ENCODE measurements at regions not wholly inside any gene's neighbourhood (a gene's known extent, or its start where the extent isn't known, plus 50 kb on each side); places are given as distances from the start of the nearest gene placed in this dataset.
"Not testable (repeated sequence)": the region's sequence is repeated elsewhere in the genome, so short reads cannot be mapped to it uniquely, and the experiment has no call there.

DNA sequence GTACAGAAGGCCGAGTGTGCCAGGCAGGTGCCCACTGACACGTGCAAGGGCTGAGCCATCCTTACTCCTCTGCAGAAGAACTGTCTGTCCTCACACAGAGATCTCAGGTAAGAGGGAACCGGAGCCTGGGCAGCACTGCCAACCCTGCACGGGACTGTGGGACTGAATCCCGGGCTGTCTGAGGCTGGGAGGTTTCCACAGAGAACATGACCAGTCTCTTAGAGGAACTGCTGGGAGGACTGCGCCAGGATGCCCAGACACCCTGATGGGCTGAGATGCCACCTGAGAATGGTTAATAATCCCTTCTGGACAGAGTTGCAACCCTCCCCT is 302.9 kb upstream of the SFSWAP start:
- Histone ChIP-seq H3K27ac (ENCODE audit: low read depth, low read length) (no peak overlapping the region), H3K36me3 (ENCODE audit: insufficient read depth, low read length) (no peaks in the 10 kb centered on the region), H3K9ac (ENCODE audit: low read length) (no peak overlapping the region), H3K9me3 (ENCODE audit: low read length) (no peaks in the 10 kb centered on the region), H3K4me1 (ENCODE audit: insufficient read depth, low read length) (no peaks in the 10 kb centered on the region), H3K4me3 (ENCODE audit: low read depth in 1 of 2, low read length in 2 of 2) (no peak overlapping the region), H3K27me3 (ENCODE audit: control insufficient read depth in 1 of 2, insufficient read depth in 2 of 2, low read length in 2 of 2) (peaks cover 0 to 4% of the 10 kb centered on the region in 2 donors)

DNA sequence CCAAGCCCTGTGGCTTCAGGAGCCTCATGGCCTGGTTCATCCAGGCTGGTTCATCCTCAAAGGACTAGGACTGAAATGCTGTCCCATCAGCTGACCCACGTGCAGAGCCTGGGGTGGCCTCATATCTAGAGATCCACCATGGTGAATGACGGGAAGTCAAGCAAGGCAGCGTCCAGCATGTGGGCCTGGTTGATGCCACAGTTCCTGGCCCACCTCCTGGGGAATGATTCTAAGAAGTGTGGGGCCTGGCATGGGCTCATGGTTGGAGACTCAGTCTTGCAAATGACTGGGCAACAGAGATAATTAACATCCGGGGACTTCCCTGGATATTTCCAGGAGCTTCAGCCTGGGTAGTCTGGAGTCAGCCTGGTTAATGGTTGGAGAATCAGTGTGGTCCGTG is 302.4 kb upstream of the SFSWAP start:
- Histone ChIP-seq H3K4me3 (ENCODE audit: low read depth in 1 of 2, low read length in 2 of 2) (no peak overlapping the region), H3K4me1 (ENCODE audit: insufficient read depth, low read length) (no peaks in the 10 kb centered on the region), H3K27me3 (ENCODE audit: control insufficient read depth in 1 of 2, insufficient read depth in 2 of 2, low read length in 2 of 2) (peaks cover 0 to 4% of the 10 kb centered on the region in 2 donors), H3K27ac (ENCODE audit: low read depth, low read length) (no peak overlapping the region), H3K9me3 (ENCODE audit: low read length) (no peaks in the 10 kb centered on the region), H3K36me3 (ENCODE audit: insufficient read depth, low read length) (no peaks in the 10 kb centered on the region), H3K9ac (ENCODE audit: low read length) (no peak overlapping the region)

DNA sequence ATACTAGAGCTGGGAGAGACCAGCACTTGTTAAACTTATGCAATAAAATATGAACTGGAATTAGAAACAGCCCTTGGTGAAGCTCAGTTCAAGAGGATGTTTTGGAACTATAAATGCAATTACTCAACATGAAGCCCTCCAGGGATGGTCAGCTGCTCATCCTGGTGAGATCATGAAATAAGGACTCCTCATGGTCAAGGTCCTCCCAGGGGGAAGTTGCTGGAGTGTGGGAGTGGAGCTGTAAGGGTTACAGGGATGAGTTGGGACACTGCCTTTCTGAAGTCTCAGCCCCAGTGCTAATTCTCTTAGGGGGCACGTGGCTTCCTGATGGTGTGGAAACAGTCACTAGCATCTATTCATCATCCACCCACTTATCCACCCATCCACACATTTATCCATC is 301.7 kb upstream of the SFSWAP start:
- H3K27me3 ChIP-seq (ENCODE audit: control insufficient read depth in 1 of 2, insufficient read depth in 2 of 2, low read length in 2 of 2), result peaks cover 0 to 4% of the 10 kb centered on the region in 2 donors

DNA sequence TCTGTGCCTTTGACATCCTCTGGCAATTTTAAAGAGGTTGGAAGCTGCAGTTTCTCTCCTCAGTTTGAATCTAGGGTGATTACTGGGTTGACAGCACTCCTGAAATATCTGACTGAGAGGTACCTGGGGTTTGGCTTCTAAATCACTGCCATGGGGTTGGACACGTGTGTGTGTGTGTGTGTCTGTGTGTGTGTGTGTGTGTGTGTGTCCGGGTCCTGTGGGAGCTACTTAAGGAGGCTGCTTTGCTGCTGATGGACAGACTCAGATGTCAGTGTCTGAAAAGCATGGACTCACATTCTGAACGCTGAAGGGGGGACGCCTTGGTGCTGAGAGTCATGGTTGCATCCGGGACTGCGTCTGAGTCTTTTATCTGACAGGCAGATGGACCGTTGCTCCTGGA is 299.1 kb upstream of the SFSWAP start:
- not testable (repeated sequence) for H3K9ac ChIP-seq (ENCODE audit: low read length); H3K27me3 ChIP-seq (ENCODE audit: control insufficient read depth in 1 of 2, insufficient read depth in 2 of 2, low read length in 2 of 2); H3K4me1 ChIP-seq (ENCODE audit: insufficient read depth, low read length); H3K27ac ChIP-seq (ENCODE audit: low read depth, low read length); H3K9me3 ChIP-seq (ENCODE audit: low read length); H3K4me3 ChIP-seq (ENCODE audit: low read depth in 1 of 2, low read length in 2 of 2); H3K36me3 ChIP-seq (ENCODE audit: insufficient read depth, low read length)

More for the DNA sequence above, 301.7 kb upstream of the SFSWAP start:
- no peaks in the 10 kb centered on the region for H3K36me3 ChIP-seq (ENCODE audit: insufficient read depth, low read length)
- H3K4me3 ChIP-seq (ENCODE audit: low read depth in 1 of 2, low read length in 2 of 2), result no peak overlapping the region
- H3K9me3 ChIP-seq (ENCODE audit: low read length), result no peaks in the 10 kb centered on the region
- no peak overlapping the region for H3K27ac ChIP-seq (ENCODE audit: low read depth, low read length)
- H3K4me1 ChIP-seq (ENCODE audit: insufficient read depth, low read length), result no peaks in the 10 kb centered on the region
- H3K9ac ChIP-seq (ENCODE audit: low read length), result no peak overlapping the region

DNA sequence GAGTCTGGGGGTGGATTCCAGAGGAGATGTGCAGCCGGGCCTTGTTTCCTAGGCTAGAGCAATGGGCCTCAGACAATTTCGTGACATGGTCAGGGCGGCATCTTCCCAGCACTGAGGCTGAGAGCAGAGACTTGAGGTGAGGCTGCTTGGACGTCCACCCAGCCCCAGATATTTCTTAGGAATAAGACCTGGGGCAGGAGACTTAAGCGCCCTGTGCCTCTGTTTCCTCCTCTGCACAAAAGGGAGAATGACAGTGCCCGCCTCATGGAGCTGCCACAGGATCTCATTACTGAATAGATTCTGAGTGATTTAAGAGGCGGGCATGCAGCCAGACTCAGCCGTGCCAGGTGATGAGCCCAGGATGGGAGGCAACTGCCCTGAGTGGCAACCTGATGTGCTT is 297.9 kb upstream of the SFSWAP start:
- H3K27me3 ChIP-seq (ENCODE audit: control insufficient read depth in 1 of 2, insufficient read depth in 2 of 2, low read length in 2 of 2), result peaks cover 0 to 1% of the 10 kb centered on the region in 2 donors
- no peak overlapping the region for H3K4me3 ChIP-seq (ENCODE audit: low read depth in 1 of 2, low read length in 2 of 2)
- no peaks in the 10 kb centered on the region for H3K36me3 ChIP-seq (ENCODE audit: insufficient read depth, low read length)
- H3K9me3 ChIP-seq (ENCODE audit: low read length), result no peaks in the 10 kb centered on the region
- no peak overlapping the region for H3K9ac ChIP-seq (ENCODE audit: low read length)
- H3K4me1 ChIP-seq (ENCODE audit: insufficient read depth, low read length), result no peaks in the 10 kb centered on the region
- H3K27ac ChIP-seq (ENCODE audit: low read depth, low read length), result no peak overlapping the region

DNA sequence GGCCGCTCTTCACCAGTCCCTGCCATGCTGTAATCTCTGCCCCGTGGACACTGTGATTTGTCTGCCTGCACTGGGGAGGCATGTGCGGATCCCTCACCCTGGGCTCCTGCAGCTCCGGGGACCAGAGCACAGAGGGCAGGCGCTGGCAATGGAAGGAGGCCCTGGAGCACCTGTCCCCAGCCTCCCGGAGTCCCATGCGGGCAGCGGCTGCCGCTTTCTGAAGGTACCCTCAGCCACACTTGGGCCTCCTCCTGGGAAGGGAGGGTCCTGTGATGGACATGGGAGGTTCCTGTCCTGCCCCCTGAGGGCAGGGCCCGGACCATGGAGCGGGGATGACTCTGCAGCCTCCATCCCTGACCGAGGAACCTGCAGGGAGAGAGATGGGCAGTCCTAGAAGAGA is 297.4 kb upstream of the SFSWAP start:
- no peaks in the 10 kb centered on the region for H3K9me3 ChIP-seq (ENCODE audit: low read length)
- no peak overlapping the region for H3K4me3 ChIP-seq (ENCODE audit: low read depth in 1 of 2, low read length in 2 of 2)
- no peak overlapping the region for H3K27ac ChIP-seq (ENCODE audit: low read depth, low read length)
- no peak overlapping the region for H3K9ac ChIP-seq (ENCODE audit: low read length)
- no peaks in the 10 kb centered on the region for H3K4me1 ChIP-seq (ENCODE audit: insufficient read depth, low read length)
- H3K36me3 ChIP-seq (ENCODE audit: insufficient read depth, low read length), result no peaks in the 10 kb centered on the region
- no peaks in the 10 kb centered on the region for H3K27me3 ChIP-seq (ENCODE audit: control insufficient read depth in 1 of 2, insufficient read depth in 2 of 2, low read length in 2 of 2)

DNA sequence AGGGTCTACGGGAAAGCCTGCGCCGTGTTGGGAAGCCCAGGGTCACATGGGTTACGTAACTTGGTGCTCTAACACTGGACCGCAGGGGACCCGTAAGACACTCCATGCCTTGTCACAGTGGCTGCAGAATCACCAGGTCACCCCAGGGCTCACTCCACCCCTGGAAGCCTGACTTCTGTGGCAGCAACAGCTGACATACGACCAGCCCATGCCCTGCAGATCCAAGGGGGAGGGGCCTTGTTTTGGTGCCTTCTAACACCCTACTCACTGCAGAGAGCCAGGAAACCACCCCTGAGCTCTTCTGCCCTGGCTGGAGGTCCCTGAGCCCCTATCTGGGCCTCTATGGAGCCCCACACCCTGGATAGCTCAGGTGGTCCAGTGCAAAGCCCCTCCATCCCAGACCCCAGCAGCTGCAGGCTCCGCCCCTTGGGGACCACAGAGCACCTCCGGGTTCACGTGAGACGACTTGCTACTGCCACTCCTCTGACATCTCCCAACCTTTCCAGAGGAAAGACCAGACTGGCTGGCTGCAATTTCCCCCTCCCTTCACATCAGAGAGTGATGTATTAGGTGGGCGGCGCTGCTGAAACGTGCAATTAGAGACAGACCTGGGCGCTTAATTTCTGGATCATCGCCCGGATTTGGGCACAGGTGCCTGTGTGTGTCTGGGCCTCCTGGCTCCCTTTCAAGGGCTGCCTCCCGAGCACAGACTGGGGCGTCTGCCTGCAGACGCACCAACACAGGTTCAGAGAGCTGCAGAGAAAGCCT is 296.6 kb upstream of the SFSWAP start:
- H3K36me3 ChIP-seq (ENCODE audit: insufficient read depth, low read length); H3K4me1 ChIP-seq (ENCODE audit: insufficient read depth, low read length); H3K9ac ChIP-seq (ENCODE audit: low read length); H3K27ac ChIP-seq (ENCODE audit: low read depth, low read length); H3K27me3 ChIP-seq (ENCODE audit: control insufficient read depth in 1 of 2, insufficient read depth in 2 of 2, low read length in 2 of 2); H3K4me3 ChIP-seq (ENCODE audit: low read depth in 1 of 2, low read length in 2 of 2); H3K9me3 ChIP-seq (ENCODE audit: low read length): not testable (repeated sequence)

DNA sequence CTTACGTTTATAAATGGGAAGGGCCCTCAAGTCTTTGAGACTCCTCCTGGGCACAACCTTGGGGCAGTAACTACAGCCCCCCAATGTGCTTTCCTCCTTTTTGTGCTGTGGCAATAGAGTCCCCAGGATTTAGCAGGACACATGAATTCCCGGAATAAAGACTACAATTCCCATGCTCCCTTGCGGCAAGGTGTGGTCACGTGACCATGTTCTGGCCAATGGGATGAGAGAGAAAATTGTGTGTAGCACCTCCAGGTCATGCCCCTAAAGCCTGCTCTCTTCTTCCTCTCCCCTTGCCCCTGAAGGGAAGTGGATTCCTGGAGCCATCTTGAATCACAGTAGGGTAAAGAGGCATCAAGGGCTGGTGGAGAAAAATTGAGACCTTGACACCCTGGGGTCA is 295.1 kb upstream of the SFSWAP start:
- Histone ChIP-seq H3K36me3 (ENCODE audit: insufficient read depth, low read length) (no peaks in the 10 kb centered on the region), H3K9me3 (ENCODE audit: low read length) (no peaks in the 10 kb centered on the region), H3K27ac (ENCODE audit: low read depth, low read length) (no peak overlapping the region), H3K4me3 (ENCODE audit: low read depth in 1 of 2, low read length in 2 of 2) (no peak overlapping the region), H3K27me3 (ENCODE audit: control insufficient read depth in 1 of 2, insufficient read depth in 2 of 2, low read length in 2 of 2) (no peaks in the 10 kb centered on the region), H3K9ac (ENCODE audit: low read length) (no peak overlapping the region), H3K4me1 (ENCODE audit: insufficient read depth, low read length) (no peaks in the 10 kb centered on the region)

DNA sequence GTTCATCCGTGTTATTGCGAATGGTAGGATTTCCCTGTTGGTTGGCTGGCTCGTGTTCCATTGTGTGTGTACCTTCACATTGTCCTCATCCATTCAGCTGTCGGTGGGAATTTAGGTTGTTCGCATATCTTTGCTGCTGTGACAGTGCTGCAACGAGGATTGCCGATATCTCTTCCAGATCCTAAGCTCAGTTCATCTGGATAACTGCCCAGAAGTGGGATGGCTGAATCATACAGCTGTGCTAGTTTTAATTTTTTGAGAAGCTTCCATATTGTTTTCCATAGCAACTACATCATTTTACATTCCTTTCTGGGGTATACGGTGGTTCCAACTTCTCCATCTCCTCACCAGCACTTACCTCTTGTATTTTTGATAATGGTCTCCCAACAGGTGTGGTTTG is 292.8 kb upstream of the SFSWAP start:
- Histone ChIP-seq H3K4me1 (ENCODE audit: insufficient read depth, low read length) (no peaks in the 10 kb centered on the region), H3K36me3 (ENCODE audit: insufficient read depth, low read length) (no peaks in the 10 kb centered on the region), H3K9ac (ENCODE audit: low read length) (no peak overlapping the region), H3K9me3 (ENCODE audit: low read length) (no peaks in the 10 kb centered on the region), H3K4me3 (ENCODE audit: low read depth in 1 of 2, low read length in 2 of 2) (no peak overlapping the region), H3K27me3 (ENCODE audit: control insufficient read depth in 1 of 2, insufficient read depth in 2 of 2, low read length in 2 of 2) (no peaks in the 10 kb centered on the region), H3K27ac (ENCODE audit: low read depth, low read length) (no peak overlapping the region)

DNA sequence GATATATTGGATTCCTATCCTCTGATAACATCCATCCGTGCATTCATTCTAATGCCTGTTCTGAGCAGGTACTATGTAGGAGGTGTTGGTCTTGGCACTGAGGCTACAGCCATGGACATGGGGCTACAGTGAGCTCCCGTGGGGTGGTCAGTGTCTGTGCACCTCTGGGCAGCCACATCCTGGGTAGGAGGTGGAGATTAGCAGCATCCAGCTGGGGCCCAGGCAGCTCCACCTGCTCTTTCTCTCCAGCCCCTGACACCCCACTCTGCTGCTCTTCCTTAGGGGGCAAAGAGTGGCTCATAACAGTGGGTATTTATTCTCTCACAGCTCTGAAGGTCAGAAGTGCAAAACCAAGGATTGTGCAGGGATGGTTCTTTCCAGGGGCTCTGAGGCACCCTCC is 292.0 kb upstream of the SFSWAP start:
- Histone ChIP-seq H3K4me1 (ENCODE audit: insufficient read depth, low read length) (no peaks in the 10 kb centered on the region), H3K9ac (ENCODE audit: low read length) (no peak overlapping the region), H3K4me3 (ENCODE audit: low read depth in 1 of 2, low read length in 2 of 2) (no peak overlapping the region), H3K27me3 (ENCODE audit: control insufficient read depth in 1 of 2, insufficient read depth in 2 of 2, low read length in 2 of 2) (no peaks in the 10 kb centered on the region), H3K9me3 (ENCODE audit: low read length) (no peaks in the 10 kb centered on the region), H3K36me3 (ENCODE audit: insufficient read depth, low read length) (no peaks in the 10 kb centered on the region), H3K27ac (ENCODE audit: low read depth, low read length) (no peak overlapping the region)

DNA sequence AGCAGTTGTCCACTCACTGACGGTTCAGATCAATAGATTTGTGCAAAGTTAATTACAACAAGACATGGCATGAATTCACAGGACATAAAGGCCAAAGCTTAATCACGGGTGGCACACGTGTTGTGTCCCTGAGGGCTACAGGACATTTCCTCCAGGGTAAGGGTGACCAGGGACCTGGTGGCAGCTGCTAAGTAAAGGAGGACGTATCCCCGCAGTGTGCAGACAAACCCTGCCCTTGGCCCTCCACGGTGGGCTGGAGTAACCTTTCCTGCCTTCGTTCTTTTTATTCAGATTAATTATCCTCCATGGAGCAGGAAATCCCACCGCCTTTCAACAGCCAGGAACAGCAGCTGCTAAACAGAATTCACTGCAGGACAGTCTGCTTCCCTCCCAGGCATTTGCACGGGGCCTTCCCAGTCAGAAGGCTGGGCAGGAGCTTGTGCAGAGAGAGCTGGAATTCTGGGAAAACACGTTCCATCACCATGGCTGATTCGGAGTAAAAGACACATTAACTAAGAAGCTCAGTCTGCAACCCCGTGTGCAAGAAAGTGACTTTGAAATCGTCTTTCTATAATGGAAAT is 289.9 kb upstream of the SFSWAP start:
- H3K27me3 ChIP-seq (ENCODE audit: control insufficient read depth in 1 of 2, insufficient read depth in 2 of 2, low read length in 2 of 2), result no peaks in the 10 kb centered on the region
- H3K9me3 ChIP-seq (ENCODE audit: low read length), result no peaks in the 10 kb centered on the region
- H3K4me3 ChIP-seq (ENCODE audit: low read depth in 1 of 2, low read length in 2 of 2), result no peak overlapping the region
- H3K4me1 ChIP-seq (ENCODE audit: insufficient read depth, low read length), result no peaks in the 10 kb centered on the region
- H3K36me3 ChIP-seq (ENCODE audit: insufficient read depth, low read length), result no peaks in the 10 kb centered on the region
- H3K9ac ChIP-seq (ENCODE audit: low read length), result no peak overlapping the region
- no peak overlapping the region for H3K27ac ChIP-seq (ENCODE audit: low read depth, low read length)

DNA sequence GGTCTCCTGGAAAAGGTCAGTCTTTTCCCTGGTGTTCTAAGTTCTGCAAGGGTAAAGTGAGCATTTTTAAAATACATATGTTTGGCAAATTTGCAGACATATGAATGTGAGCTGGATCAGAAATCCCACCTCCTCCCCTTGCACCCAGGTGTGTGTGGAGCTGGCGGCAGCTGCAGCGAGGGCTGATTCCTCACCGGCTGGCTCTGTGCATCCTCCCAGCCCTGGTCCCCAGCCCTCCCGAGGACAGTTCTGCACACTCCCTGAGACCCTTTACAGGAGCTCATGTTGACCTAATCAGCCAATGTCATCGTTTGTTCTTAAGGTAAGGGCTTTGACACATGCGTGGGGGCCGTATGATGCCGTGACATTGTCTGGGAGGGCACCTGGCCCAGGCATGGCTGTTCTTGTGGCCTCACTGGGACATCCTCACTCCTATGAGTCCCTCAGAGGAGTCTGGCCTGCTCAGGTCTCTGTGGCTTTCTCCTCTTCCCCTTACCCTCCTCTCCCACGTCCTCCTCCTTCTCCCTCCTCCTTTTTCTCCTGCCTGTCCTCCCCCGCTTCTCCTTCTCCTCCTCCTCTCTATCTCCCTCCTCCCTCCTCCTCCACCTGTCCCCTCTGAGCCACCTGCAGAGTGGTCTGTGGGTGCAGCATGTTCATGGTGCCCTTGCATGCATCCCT is 289.2 kb upstream of the SFSWAP start:
- H3K27ac ChIP-seq (ENCODE audit: low read depth, low read length), result no peak overlapping the region
- H3K9me3 ChIP-seq (ENCODE audit: low read length), result no peaks in the 10 kb centered on the region
- no peaks in the 10 kb centered on the region for H3K36me3 ChIP-seq (ENCODE audit: insufficient read depth, low read length)
- no peak overlapping the region for H3K4me3 ChIP-seq (ENCODE audit: low read depth in 1 of 2, low read length in 2 of 2)
- H3K9ac ChIP-seq (ENCODE audit: low read length), result no peak overlapping the region
- H3K27me3 ChIP-seq (ENCODE audit: control insufficient read depth in 1 of 2, insufficient read depth in 2 of 2, low read length in 2 of 2), result no peaks in the 10 kb centered on the region
- H3K4me1 ChIP-seq (ENCODE audit: insufficient read depth, low read length), result no peaks in the 10 kb centered on the region

Measured in muscle layer of colon (tissue), 2 donors.